GM23338 (cell line): ENCODE measurements at regions not wholly inside any gene's neighbourhood (a gene's known extent, or its start where the extent isn't known, plus 50 kb on each side); places are given as distances from the start of the nearest gene placed in this dataset.

Experiments used
- ATAC-seq: fragments of 200-7000 bp; cut with Tn5 transposase; 3 replicates; pipeline ENCODE4 v1.9.1; 2020
- DNase-seq: peaks from one replicate; pipeline ENCODE4 v3.0.0-alpha.2; 2015; ENCODE audit warnings: low spot score
- H2AFZ ChIP-seq: fragments of 200-600 bp; sonication (generic); 2 replicates; pipeline ENCODE4 v1.8.0; 2016; ENCODE audit warnings: antibody characterized with exemption, mild to moderate bottlenecking, moderate library complexity
- H3F3A ChIP-seq: fragments of 200-600 bp; sonication (generic); replicated peaks from 2 replicates; pipeline ENCODE4 v1.8.0; 2017; ENCODE audit warnings: antibody characterized with exemption, mixed run types, low read depth
- H3K27ac ChIP-seq: fragments of 200-600 bp; sonication (generic); 2 replicates; pipeline ENCODE4 v1.6.1; 2016; ENCODE audit warnings: low read depth
- H3K27me3 ChIP-seq: fragments of 200-600 bp; sonication (generic); 2 replicates; pipeline ENCODE4 v1.8.0; 2016; ENCODE audit warnings: mild to moderate bottlenecking, mixed run types, moderate library complexity; ENCODE audit not compliant: insufficient read depth
- H3K36me3 ChIP-seq: fragments of 200-600 bp; sonication (generic); 2 replicates; pipeline ENCODE4 v1.8.0; 2016; ENCODE audit warnings: mild to moderate bottlenecking; ENCODE audit not compliant: insufficient read depth
- H3K4me1 ChIP-seq: fragments of 200-600 bp; sonication (generic); 2 replicates; pipeline ENCODE4 v1.8.0; 2016; ENCODE audit warnings: mild to moderate bottlenecking, moderate library complexity; ENCODE audit not compliant: insufficient read depth
- H3K4me2 ChIP-seq: fragments of 200-600 bp; sonication (generic); 2 replicates; pipeline ENCODE4 v1.7.1; 2017; ENCODE audit warnings: mixed run types
- H3K4me3 ChIP-seq: fragments of 200-600 bp; sonication (generic); 2 replicates; pipeline ENCODE4 v1.6.1; 2016; ENCODE audit warnings: mixed run types
- H3K79me2 ChIP-seq: fragments of 200-600 bp; sonication (generic); replicated peaks from 2 replicates; pipeline ENCODE4 v1.8.0; 2017; ENCODE audit warnings: mild to moderate bottlenecking; ENCODE audit not compliant: insufficient read depth
- H3K9me2 ChIP-seq: fragments of 200-600 bp; sonication (generic); 2 replicates; pipeline ENCODE4 v1.8.0; 2017; ENCODE audit not compliant: insufficient read depth
- H4K20me1 ChIP-seq: fragments of 200-600 bp; sonication (generic); replicated peaks from 2 replicates; pipeline ENCODE4 v1.8.0; 2017; ENCODE audit warnings: mild to moderate bottlenecking; ENCODE audit not compliant: insufficient read depth
- H3K27ac Mint-ChIP-seq: 2 replicates; pipeline ENCODE4 v1.8.0; 2020; ENCODE audit warnings: inconsistent platforms, mild to moderate bottlenecking, moderate library complexity, mixed read lengths
- H3K27me3 Mint-ChIP-seq: 3 replicates; pipeline ENCODE4 v1.8.0; 2022; ENCODE audit warnings: low read depth, mild to moderate bottlenecking, moderate library complexity, mixed read lengths, inconsistent platforms; ENCODE audit not compliant: insufficient read depth, poor library complexity
- H3K36me3 Mint-ChIP-seq: 3 replicates; pipeline ENCODE4 v1.8.0; 2021; ENCODE audit warnings: low read depth, mild to moderate bottlenecking, inconsistent platforms, moderate library complexity, mixed read lengths
- H3K4me1 Mint-ChIP-seq: 3 replicates; pipeline ENCODE4 v1.8.0; 2020; ENCODE audit warnings: mild to moderate bottlenecking, inconsistent platforms, mixed read lengths
- H3K4me3 Mint-ChIP-seq: 3 replicates; pipeline ENCODE4 v1.8.0; 2021; ENCODE audit warnings: moderate library complexity, mild to moderate bottlenecking, inconsistent platforms, mixed read lengths
- H3K9me3 Mint-ChIP-seq: 3 replicates; pipeline ENCODE4 v1.8.0; 2020; ENCODE audit warnings: moderate library complexity, mild to moderate bottlenecking, inconsistent platforms, mixed read lengths
- CREB1 ChIP-seq: fragments of 250-450 bp; sonication (Bioruptor Pico); IDR thresholded peaks from 2 replicates; pipeline ENCODE4 v1.5.0; 2020; ENCODE audit warnings: low read depth, mild to moderate bottlenecking, moderate library complexity
- CTCF ChIP-seq, 2 experiments: fragments of 200-600 bp in 1 of 2; sonication (generic) in 1 of 2; conservative IDR thresholded peaks; 2 replicates each; pipeline versions ENCODE4 v1.5.1 to v1.6.1; 2016 to 2017; ENCODE audit warnings: antibody characterized with exemption in 2 of 2, low read depth in 2 of 2, mild to moderate bottlenecking in 2 of 2, moderate library complexity in 1 of 2
- ETS1 ChIP-seq: IDR thresholded peaks from 2 replicates; pipeline ENCODE4 v1.6.1; 2016; ENCODE audit warnings: antibody characterized with exemption
- EZH2 ChIP-seq: fragments of 200-600 bp; sonication (generic); IDR thresholded peaks from one replicate; pipeline ENCODE4 v1.8.0; 2017; ENCODE audit warnings: antibody characterized with exemption, mild to moderate bottlenecking, low read depth; ENCODE audit not compliant: unreplicated experiment
- EZH2phosphoT487 ChIP-seq: fragments of 200-600 bp; sonication (generic); IDR thresholded peaks from one replicate; pipeline ENCODE4 v1.8.1; 2018; ENCODE audit warnings: antibody characterized with exemption; ENCODE audit not compliant: unreplicated experiment
- JUNB ChIP-seq: IDR thresholded peaks from one replicate; pipeline ENCODE4 v1.6.1; 2016; ENCODE audit warnings: antibody characterized with exemption; ENCODE audit not compliant: unreplicated experiment
- NANOG ChIP-seq: IDR thresholded peaks from 2 replicates; pipeline ENCODE4 v1.6.1; 2016; ENCODE audit warnings: antibody characterized with exemption, borderline replicate concordance
- POLR2AphosphoS5 ChIP-seq: IDR thresholded peaks from 2 replicates; pipeline ENCODE4 v1.6.1; 2016; ENCODE audit warnings: antibody characterized with exemption, low read depth
- REST ChIP-seq: IDR thresholded peaks from one replicate; pipeline ENCODE4 v1.6.1; 2018; ENCODE audit warnings: antibody characterized with exemption; ENCODE audit not compliant: unreplicated experiment
- STAT1 ChIP-seq: IDR thresholded peaks from one replicate; pipeline ENCODE4 v1.6.1; 2016; ENCODE audit warnings: antibody characterized with exemption; ENCODE audit not compliant: unreplicated experiment
- ZNF114 ChIP-seq: fragments of 250-450 bp; sonication (Bioruptor Pico); IDR thresholded peaks from 2 replicates; pipeline ENCODE4 v1.5.0; 2020; ENCODE audit warnings: mild to moderate bottlenecking, moderate library complexity
- ZNF331 ChIP-seq: fragments of 250-450 bp; sonication (Bioruptor Pico); IDR thresholded peaks from 2 replicates; pipeline ENCODE4 v1.5.0; 2020; ENCODE audit warnings: low read depth, mild to moderate bottlenecking, moderate library complexity
- ZNF462 ChIP-seq: fragments of 250-450 bp; sonication (Bioruptor Pico); IDR thresholded peaks from 2 replicates; pipeline ENCODE4 v1.5.0; 2020; ENCODE audit warnings: mild to moderate bottlenecking, moderate library complexity

DNA sequence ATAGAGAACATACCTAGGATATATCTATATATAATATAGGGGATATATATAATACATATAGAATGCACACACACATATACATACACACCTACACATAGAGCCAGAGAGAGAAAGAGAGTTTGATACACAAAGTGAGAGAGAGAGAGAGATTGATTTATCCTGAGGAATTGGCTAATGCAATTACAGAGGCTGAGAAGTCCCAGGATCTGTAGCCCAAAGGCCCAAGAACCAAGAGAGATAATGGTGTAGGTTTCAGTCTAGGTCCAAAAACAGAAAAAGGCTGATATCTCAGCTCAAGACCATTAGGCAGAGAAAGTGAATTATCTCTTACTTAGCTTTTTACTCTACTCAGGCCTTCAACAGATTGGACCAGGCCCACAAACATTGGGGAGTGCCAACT, 715.0 kb upstream of the LCORL start:
- no peaks in the 10 kb centered on the region for H3K9me3 Mint-ChIP-seq
- TF ChIP-seq NANOG, result no peak
- TF ChIP-seq EZH2, result no peak
- no peak for TF ChIP-seq POLR2AphosphoS5
- TF ChIP-seq ZNF331 (CRISPR knock-in tag), result no peak
- no peak for TF ChIP-seq CTCF (conservative IDR thresholded peaks at IDR 0.05; ENCODE audit: low read depth in 2 of 2)
- TF ChIP-seq ZNF462 (CRISPR knock-in tag), result no peak
- no peak for TF ChIP-seq STAT1
- TF ChIP-seq CREB1 (CRISPR knock-in tag), result no peak
- TF ChIP-seq EZH2phosphoT487, result no peak
- TF ChIP-seq JUNB, result no peak
- TF ChIP-seq ZNF114 (CRISPR knock-in tag), result no peak
- no peak for TF ChIP-seq ETS1
- TF ChIP-seq REST, result no peak
- H4K20me1 ChIP-seq, result no peaks in the 10 kb centered on the region
- no peak overlapping the region for H3K4me2 ChIP-seq
- H3K4me1 Mint-ChIP-seq, result peaks cover 3% of the 10 kb centered on the region; the same call in 2 of the 3 replicates
- DNase-seq (no peak), ATAC-seq (no peak)
- H3K9me2 ChIP-seq, result no peaks in the 10 kb centered on the region
- H3K27me3 Mint-ChIP-seq, result no peaks in the 10 kb centered on the region
- H3K4me3 ChIP-seq, result no peak overlapping the region
- no peak overlapping the region for H2AFZ ChIP-seq
- no peak overlapping the region for H3K4me3 Mint-ChIP-seq
- no peaks in the 10 kb centered on the region for H3K36me3 Mint-ChIP-seq
- H3K27ac ChIP-seq, result no peak overlapping the region
- no peaks in the 10 kb centered on the region for H3K27me3 ChIP-seq
- no peaks in the 10 kb centered on the region for H3K36me3 ChIP-seq
- no peaks in the 10 kb centered on the region for H3K79me2 ChIP-seq
- H3K4me1 ChIP-seq, result no peaks in the 10 kb centered on the region
- H3F3A ChIP-seq, result no peaks in the 10 kb centered on the region
- H3K27ac Mint-ChIP-seq, result no peak overlapping the region
